ENCODE measurements at regions not wholly inside any gene's neighbourhood (a gene's known extent, or its start where the extent isn't known, plus 50 kb on each side); places are given as distances from the start of the nearest gene placed in this dataset.

- Histone ChIP-seq H3K27me3 (peaks cover 15% of the 10 kb centered on the region), H3K9me3 (peaks cover 0 to 6% (median 0%) of the 10 kb centered on the region in 3 donors), H3K27ac (no peak overlapping the region), H3K4me3 (no peak overlapping the region), H3K36me3 (no peaks in the 10 kb centered on the region), H3K4me1 (no peaks in the 10 kb centered on the region)
- 84 to 88% methylated on average over 5 to 13 of the region's 18 CpGs for WGBS, 2 donors (ENCODE audit: low coverage in 1 of 2)
- TF ChIP-seq POLR2A (IDR thresholded peaks at IDR 0.05) (no peak), EP300 (IDR thresholded peaks at IDR 0.05) (no peak), POLR2AphosphoS5 (IDR thresholded peaks at IDR 0.05) (no peak), CTCF (IDR thresholded peaks at IDR 0.05) (no peak)
- no peak for ATAC-seq
These were observed 407.2 kb upstream of the SHH start for GRCh38 chr7:156219307-156220077.

GRCh38 chr7:156218544-156219306, 406.5 kb upstream of the SHH start:
- H3K27me3 ChIP-seq = peaks cover 15% of the 10 kb centered on the region
- ATAC-seq = no peak
- H3K36me3 ChIP-seq = no peaks in the 10 kb centered on the region
- no peaks in the 10 kb centered on the region for H3K4me1 ChIP-seq
- no peaks in the 10 kb centered on the region for H3K9me3 ChIP-seq
- TF ChIP-seq EP300 (IDR thresholded peaks at IDR 0.05) = no peak
- TF ChIP-seq POLR2AphosphoS5 (IDR thresholded peaks at IDR 0.05) = no peak
- TF ChIP-seq POLR2A (IDR thresholded peaks at IDR 0.05) = no peak
- TF ChIP-seq CTCF (IDR thresholded peaks at IDR 0.05) = no peak
- H3K27ac ChIP-seq = no peak overlapping the region
- no peak overlapping the region for H3K4me3 ChIP-seq
- whole genome bisulfite sequencing, 2 donors (ENCODE audit: low coverage in 1 of 2) = 58% methylated on average over 4 of the region's 13 CpGs; no CpG with 5 or more reads in 1 of the 2 donors

- Histone ChIP-seq H3K27me3 (peaks cover 15% of the 10 kb centered on the region), H3K9me3 (no peaks in the 10 kb centered on the region), H3K4me3 (no peak overlapping the region), H3K4me1 (no peaks in the 10 kb centered on the region), H3K36me3 (no peaks in the 10 kb centered on the region), H3K27ac (no peak overlapping the region)
- WGBS, 2 donors (ENCODE audit: low coverage in 1 of 2) = 79 to 90% methylated on average over 4 to 6 of the region's 6 CpGs
- ATAC-seq = no peak
- no peak for TF ChIP-seq EP300 (IDR thresholded peaks at IDR 0.05)
- TF ChIP-seq POLR2AphosphoS5 (IDR thresholded peaks at IDR 0.05) = no peak
- no peak for TF ChIP-seq POLR2A (IDR thresholded peaks at IDR 0.05)
- no peak for TF ChIP-seq CTCF (IDR thresholded peaks at IDR 0.05)
These were observed 405.5 kb upstream of the SHH start for GRCh38 chr7:156217803-156218202.

- H3K27ac ChIP-seq = no peak overlapping the region
- peaks cover 4% of the 10 kb centered on the region for H3K27me3 ChIP-seq
- H3K36me3 ChIP-seq = no peaks in the 10 kb centered on the region
- no peak for TF ChIP-seq EP300 (IDR thresholded peaks at IDR 0.05)
- no peak for TF ChIP-seq POLR2A (IDR thresholded peaks at IDR 0.05)
- no peak for TF ChIP-seq CTCF (IDR thresholded peaks at IDR 0.05)
- TF ChIP-seq POLR2AphosphoS5 (IDR thresholded peaks at IDR 0.05) = no peak
- no peaks in the 10 kb centered on the region for H3K4me1 ChIP-seq
- WGBS, 2 donors (ENCODE audit: low coverage in 1 of 2) = 74 to 80% methylated on average over 2 to 5 of the region's 7 CpGs
- no peaks in the 10 kb centered on the region for H3K9me3 ChIP-seq
- ATAC-seq = no peak
- no peak overlapping the region for H3K4me3 ChIP-seq
These were observed 396.8 kb upstream of the SHH start for GRCh38 chr7:156209087-156209486.
